GM12878 (cell line): ENCODE measurements at regions not wholly inside any gene's neighbourhood (a gene's known extent, or its start where the extent isn't known, plus 50 kb on each side); places are given as distances from the start of the nearest gene placed in this dataset.

ENCODE experiments used
- KDM1A ChIP-seq: fragments of 200-600 bp; sonication (generic); IDR thresholded peaks from 2 replicates; pipeline ENCODE4 v1.6.1; 2016; ENCODE audit warnings: borderline replicate concordance
- TF ChIP-seq, protein P1 (sequence below), 3 experiments: IDR thresholded peaks in 2 of 3; conservative IDR thresholded peaks in 1 of 3; 2 replicates each; pipeline ENCODE4 v1.5.1; 2011; ENCODE audit warnings: low read depth in 3 of 3, low read length in 3 of 3, mild to moderate bottlenecking in 3 of 3, control low read depth in 2 of 3, moderate library complexity in 2 of 3, inconsistent platforms in 1 of 3, mixed read lengths in 1 of 3; ENCODE audit not compliant: control insufficient read depth in 2 of 3, insufficient read depth in 1 of 3; ENCODE audit errors: extremely low read depth in 1 of 3

DNA sequence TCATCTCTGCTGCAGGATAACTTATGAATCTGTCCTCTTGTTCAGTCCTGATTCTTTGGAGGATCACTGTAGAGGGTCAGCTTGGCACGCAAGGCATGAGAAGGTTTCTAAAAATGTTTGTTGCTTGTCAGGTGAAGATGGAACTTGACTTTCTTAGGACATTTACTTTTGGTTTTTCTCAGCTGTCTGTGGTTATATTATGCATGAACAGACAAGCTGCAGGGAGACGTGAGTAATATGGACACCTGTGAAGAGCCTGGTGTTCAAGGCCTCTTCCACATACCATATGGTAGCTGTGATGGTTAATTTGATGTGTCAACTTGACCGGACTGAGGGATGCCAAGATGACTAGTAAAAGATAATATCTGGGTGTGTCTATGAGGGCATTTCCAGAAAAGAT, 270.2 kb upstream of the CPHXL start:
- TF ChIP-seq, protein P1, sequence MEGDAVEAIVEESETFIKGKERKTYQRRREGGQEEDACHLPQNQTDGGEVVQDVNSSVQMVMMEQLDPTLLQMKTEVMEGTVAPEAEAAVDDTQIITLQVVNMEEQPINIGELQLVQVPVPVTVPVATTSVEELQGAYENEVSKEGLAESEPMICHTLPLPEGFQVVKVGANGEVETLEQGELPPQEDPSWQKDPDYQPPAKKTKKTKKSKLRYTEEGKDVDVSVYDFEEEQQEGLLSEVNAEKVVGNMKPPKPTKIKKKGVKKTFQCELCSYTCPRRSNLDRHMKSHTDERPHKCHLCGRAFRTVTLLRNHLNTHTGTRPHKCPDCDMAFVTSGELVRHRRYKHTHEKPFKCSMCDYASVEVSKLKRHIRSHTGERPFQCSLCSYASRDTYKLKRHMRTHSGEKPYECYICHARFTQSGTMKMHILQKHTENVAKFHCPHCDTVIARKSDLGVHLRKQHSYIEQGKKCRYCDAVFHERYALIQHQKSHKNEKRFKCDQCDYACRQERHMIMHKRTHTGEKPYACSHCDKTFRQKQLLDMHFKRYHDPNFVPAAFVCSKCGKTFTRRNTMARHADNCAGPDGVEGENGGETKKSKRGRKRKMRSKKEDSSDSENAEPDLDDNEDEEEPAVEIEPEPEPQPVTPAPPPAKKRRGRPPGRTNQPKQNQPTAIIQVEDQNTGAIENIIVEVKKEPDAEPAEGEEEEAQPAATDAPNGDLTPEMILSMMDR (IDR thresholded peaks at IDR 0.05 in 2 of 3, conservative IDR thresholded peaks at IDR 0.05 in 1 of 3; ENCODE audit: control insufficient read depth in 2 of 3, extremely low read depth in 1 of 3, insufficient read depth in 1 of 3, low read depth in 3 of 3, low read length in 3 of 3), result no peak
- no peak for TF ChIP-seq KDM1A
